Mesenchymal stem cell (in vitro differentiated cells and primary cell): ENCODE measurements at regions not wholly inside any gene's neighbourhood (a gene's known extent, or its start where the extent isn't known, plus 50 kb on each side); places are given as distances from the start of the nearest gene placed in this dataset.

ENCODE experiments used
- DNase-seq: peaks from one replicate; pipeline ENCODE4 v3.0.0-alpha.2; 2013
- H2AFZ ChIP-seq: one replicate; pipeline ENCODE4 v1.6.1; 2013; ENCODE audit warnings: low read depth, mild to moderate bottlenecking, control low read depth, inconsistent platforms, low read length, moderate library complexity
- H2AK5ac ChIP-seq: 2 replicates; pipeline ENCODE4 v1.6.1; 2013; ENCODE audit warnings: low read length, moderate library complexity, mild to moderate bottlenecking, inconsistent platforms; ENCODE audit not compliant: severe bottlenecking
- H2BK120ac ChIP-seq: one replicate; pipeline ENCODE4 v1.6.1; 2013; ENCODE audit warnings: low read depth, mild to moderate bottlenecking, inconsistent platforms, low read length, moderate library complexity
- H2BK12ac ChIP-seq, 2 experiments: one replicate each; pipeline ENCODE4 v1.6.1; 2013; ENCODE audit warnings: inconsistent platforms in 2 of 2, low read length in 2 of 2, mild to moderate bottlenecking in 2 of 2, moderate library complexity in 2 of 2, control low read depth in 1 of 2
- H2BK15ac ChIP-seq: one replicate; pipeline ENCODE4 v1.6.1; 2013; ENCODE audit warnings: mild to moderate bottlenecking, low read depth, inconsistent platforms; ENCODE audit not compliant: poor library complexity, severe bottlenecking
- H2BK5ac ChIP-seq: 2 replicates; pipeline ENCODE4 v1.6.1; 2013; ENCODE audit warnings: low read depth, mild to moderate bottlenecking, low read length, control low read depth, inconsistent platforms; ENCODE audit not compliant: poor library complexity, severe bottlenecking
- H3K14ac ChIP-seq, 2 experiments: one replicate each; pipeline ENCODE4 v1.6.1; 2013; ENCODE audit warnings: inconsistent platforms in 2 of 2, low read length in 2 of 2, control low read depth in 1 of 2, mild to moderate bottlenecking in 1 of 2, moderate library complexity in 1 of 2
- H3K18ac ChIP-seq, 2 experiments: one replicate each; pipeline ENCODE4 v1.6.1; 2013; ENCODE audit warnings: inconsistent platforms in 2 of 2, low read length in 2 of 2, control low read depth in 1 of 2, low read depth in 1 of 2, mild to moderate bottlenecking in 1 of 2
- H3K23ac ChIP-seq, 2 experiments: one replicate each; pipeline ENCODE4 v1.6.1; 2013; ENCODE audit warnings: inconsistent platforms in 2 of 2, low read length in 2 of 2, mild to moderate bottlenecking in 2 of 2, moderate library complexity in 2 of 2, control low read depth in 1 of 2
- H3K27ac ChIP-seq: 2 replicates; pipeline ENCODE4 v1.5.1; 2013; ENCODE audit warnings: mild to moderate bottlenecking, moderate library complexity, low read length, control low read depth, inconsistent platforms; ENCODE audit not compliant: poor library complexity, severe bottlenecking
- H3K27me3 ChIP-seq, 2 experiments: 2 replicates each; pipeline versions ENCODE4 v1.6.1 to v1.7.0; 2013; ENCODE audit warnings: low read length in 2 of 2, mild to moderate bottlenecking in 2 of 2, moderate library complexity in 2 of 2, control low read depth in 1 of 2, inconsistent platforms in 1 of 2; ENCODE audit not compliant: control insufficient read depth in 1 of 2, insufficient read depth in 1 of 2
- H3K36me3 ChIP-seq, 2 experiments: 2 replicates each; pipeline versions ENCODE4 v1.6.1 to v1.7.0; 2013; ENCODE audit warnings: low read length in 2 of 2, control low read depth in 1 of 2, inconsistent platforms in 1 of 2, low read depth in 1 of 2, mild to moderate bottlenecking in 1 of 2; ENCODE audit not compliant: insufficient read depth in 2 of 2, control insufficient read depth in 1 of 2
- H3K4ac ChIP-seq, 2 experiments: one replicate each; pipeline ENCODE4 v1.6.1; 2013; ENCODE audit warnings: inconsistent platforms in 2 of 2, low read length in 2 of 2, mild to moderate bottlenecking in 2 of 2, moderate library complexity in 2 of 2, control low read depth in 1 of 2, low read depth in 1 of 2
- H3K4me1 ChIP-seq: 2 replicates; pipeline ENCODE4 v1.6.1; 2013; ENCODE audit warnings: low read depth, low read length, control low read depth; ENCODE audit not compliant: control insufficient read depth, insufficient read depth
- H3K4me2 ChIP-seq: 2 replicates; pipeline ENCODE4 v1.6.1; 2013; ENCODE audit warnings: low read length, mild to moderate bottlenecking, inconsistent platforms; ENCODE audit not compliant: poor library complexity, severe bottlenecking
- H3K4me3 ChIP-seq, 2 experiments: 2 replicates each; pipeline versions ENCODE4 v1.5.1 to v1.7.0; 2013; ENCODE audit warnings: low read length in 2 of 2, mild to moderate bottlenecking in 2 of 2, control low read depth in 1 of 2, low read depth in 1 of 2; ENCODE audit not compliant: insufficient read depth in 1 of 2
- H3K79me1 ChIP-seq: replicated peaks from 2 replicates; pipeline ENCODE4 v1.6.1; 2013; ENCODE audit warnings: mild to moderate bottlenecking, control low read depth, low read length, inconsistent platforms; ENCODE audit not compliant: poor library complexity, severe bottlenecking
- H3K9ac ChIP-seq: 2 replicates; pipeline ENCODE4 v1.7.0; 2013; ENCODE audit warnings: mild to moderate bottlenecking, low read length, moderate library complexity
- H3K9me3 ChIP-seq: 2 replicates; pipeline ENCODE4 v1.7.0; 2013; ENCODE audit warnings: mild to moderate bottlenecking, low read length; ENCODE audit not compliant: control insufficient read depth
- H4K8ac ChIP-seq: one replicate; pipeline ENCODE4 v1.6.1; 2013; ENCODE audit warnings: inconsistent platforms, mild to moderate bottlenecking, low read length, moderate library complexity
- H4K91ac ChIP-seq: one replicate; pipeline ENCODE4 v1.6.1; 2013; ENCODE audit warnings: mild to moderate bottlenecking, low read length, inconsistent platforms
- WGBS: methylation state at CpG from one replicate; pipeline ENCODE4 v1.1.7; 2013; ENCODE audit warnings: mixed read lengths; 5-methylcytosine and 5-hydroxymethylcytosine counted together

- no peak overlapping the region for H2BK120ac ChIP-seq
- H3K9ac ChIP-seq = no peak overlapping the region
- H2BK15ac ChIP-seq = no peak overlapping the region
- H3K4me2 ChIP-seq = no peak overlapping the region
- H2BK5ac ChIP-seq = no peak overlapping the region
- no peak overlapping the region for H4K8ac ChIP-seq
- no peak overlapping the region for H3K4ac ChIP-seq
- no peak overlapping the region for H3K23ac ChIP-seq
- WGBS = 73% methylated on average over 6 of the region's 6 CpGs
- no peaks in the 10 kb centered on the region for H3K4me1 ChIP-seq
- no peaks in the 10 kb centered on the region for H3K27me3 ChIP-seq
- H2BK12ac ChIP-seq = no peak overlapping the region
- no peak for DNase-seq
- no peak overlapping the region for H3K14ac ChIP-seq
- no peak overlapping the region for H3K18ac ChIP-seq
- H2AFZ ChIP-seq = no peak overlapping the region
- no peak overlapping the region for H2AK5ac ChIP-seq
- no peak overlapping the region for H3K4me3 ChIP-seq
- H3K79me1 ChIP-seq = no peaks in the 10 kb centered on the region
- H3K9me3 ChIP-seq = no peaks in the 10 kb centered on the region
- no peak overlapping the region for H4K91ac ChIP-seq
- H3K27ac ChIP-seq = no peak overlapping the region
- no peaks in the 10 kb centered on the region for H3K36me3 ChIP-seq
Observed at GRCh38 chr15:53256043-53256442, 465.9 kb upstream of the ONECUT1 start.

- WGBS = 74% methylated on average over 8 of the region's 8 CpGs
- H2BK15ac ChIP-seq = no peak overlapping the region
- DNase-seq = no peak
- no peak overlapping the region for H3K27ac ChIP-seq
- H2BK120ac ChIP-seq = no peak overlapping the region
- no peak overlapping the region for H3K18ac ChIP-seq
- H2AK5ac ChIP-seq = no peak overlapping the region
- H4K91ac ChIP-seq = no peak overlapping the region
- no peak overlapping the region for H2BK12ac ChIP-seq
- no peak overlapping the region for H3K4me2 ChIP-seq
- H3K79me1 ChIP-seq = no peaks in the 10 kb centered on the region
- no peak overlapping the region for H2BK5ac ChIP-seq
- peaks cover 4% of the 10 kb centered on the region for H3K4me1 ChIP-seq
- no peak overlapping the region for H3K14ac ChIP-seq
- no peak overlapping the region for H3K4ac ChIP-seq
- H2AFZ ChIP-seq = no peak overlapping the region
- no peak overlapping the region for H3K23ac ChIP-seq
- H3K27me3 ChIP-seq = no peaks in the 10 kb centered on the region
- H3K36me3 ChIP-seq = no peaks in the 10 kb centered on the region
- no peak overlapping the region for H3K9ac ChIP-seq
- no peak overlapping the region for H3K4me3 ChIP-seq
- H4K8ac ChIP-seq = no peak overlapping the region
- H3K9me3 ChIP-seq = no peaks in the 10 kb centered on the region
Observed at GRCh38 chr15:53251996-53252395, 461.9 kb upstream of the ONECUT1 start.

GRCh38 chr15:53251523-53251922, 461.4 kb upstream of the ONECUT1 start:
- H4K8ac ChIP-seq = no peak overlapping the region
- H2BK120ac ChIP-seq = no peak overlapping the region
- no peak overlapping the region for H2BK5ac ChIP-seq
- no peaks in the 10 kb centered on the region for H3K36me3 ChIP-seq
- peaks cover 4% of the 10 kb centered on the region for H3K4me1 ChIP-seq
- no peak overlapping the region for H3K4me2 ChIP-seq
- H3K4ac ChIP-seq = no peak overlapping the region
- no peak overlapping the region for H3K9ac ChIP-seq
- DNase-seq = no peak
- H4K91ac ChIP-seq = no peak overlapping the region
- H3K27ac ChIP-seq = no peak overlapping the region
- no peak overlapping the region for H2AK5ac ChIP-seq
- H3K4me3 ChIP-seq = no peak overlapping the region
- H2AFZ ChIP-seq = no peak overlapping the region
- H3K14ac ChIP-seq = no peak overlapping the region
- no peak overlapping the region for H2BK15ac ChIP-seq
- no peaks in the 10 kb centered on the region for H3K27me3 ChIP-seq
- H3K79me1 ChIP-seq = no peaks in the 10 kb centered on the region
- no peaks in the 10 kb centered on the region for H3K9me3 ChIP-seq
- H3K23ac ChIP-seq = no peak overlapping the region
- 62% methylated on average over 2 of the region's 2 CpGs for WGBS
- H3K18ac ChIP-seq = no peak overlapping the region
- no peak overlapping the region for H2BK12ac ChIP-seq

GRCh38 chr15:53247041-53247708, 457.0 kb upstream of the ONECUT1 start:
- no peak overlapping the region for H2BK12ac ChIP-seq
- no peak overlapping the region for H3K18ac ChIP-seq
- no peaks in the 10 kb centered on the region for H3K27me3 ChIP-seq
- no peak overlapping the region for H3K14ac ChIP-seq
- H4K8ac ChIP-seq = no peak overlapping the region
- DNase-seq = no peak
- no peak overlapping the region for H3K27ac ChIP-seq
- H3K4me3 ChIP-seq = no peak overlapping the region
- no peak overlapping the region for H2AK5ac ChIP-seq
- no peak overlapping the region for H3K4ac ChIP-seq
- H3K4me2 ChIP-seq = no peak overlapping the region
- no peak overlapping the region for H3K23ac ChIP-seq
- no peaks in the 10 kb centered on the region for H3K79me1 ChIP-seq
- no peak overlapping the region for H2BK120ac ChIP-seq
- no peaks in the 10 kb centered on the region for H3K36me3 ChIP-seq
- H4K91ac ChIP-seq = no peak overlapping the region
- no peak overlapping the region for H2BK5ac ChIP-seq
- H3K9ac ChIP-seq = no peak overlapping the region
- no peaks in the 10 kb centered on the region for H3K9me3 ChIP-seq
- H3K4me1 ChIP-seq = peaks cover 4% of the 10 kb centered on the region
- WGBS = 62% methylated on average over 2 of the region's 2 CpGs
- H2BK15ac ChIP-seq = no peak overlapping the region
- no peak overlapping the region for H2AFZ ChIP-seq
